K562 (cell line): ENCODE measurements at regions not wholly inside any gene's neighbourhood (a gene's known extent, or its start where the extent isn't known, plus 50 kb on each side); places are given as distances from the start of the nearest gene placed in this dataset.
"Not testable (repeated sequence)": the region's sequence is repeated elsewhere in the genome, so short reads cannot be mapped to it uniquely, and the experiment has no call there.

Experiments
- ATAC-seq: fragments of 200-7000 bp; cut with Tn5 transposase; 3 replicates; pipeline ENCODE4 v1.9.1; 2020; ENCODE audit warnings: moderate library complexity
- BruUV-seq: library from RNA; stranded (reverse); fragments of 400-500 nt; replicated peaks from 2 replicates; lab custom pipeline; 2021; lab: Mats Ljungman, UMichigan
- CTCF ChIA-PET: fragments of 300-600 bp; formaldehyde crosslinking; extraction: SDS; loops from one replicate; lab custom pipeline; 2021; ENCODE audit warnings: low intra/inter-chr PET ratio; lab: Yijun Ruan, JAX
- POLR2A ChIA-PET: fragments of 300-600, 350-650 bp; sonication (Branson Sonifier 250); formaldehyde crosslinking; extraction: SDS; loops from one replicate; lab custom pipeline; 2021; ENCODE audit warnings: antibody characterized with exemption, inconsistent platforms; lab: Yijun Ruan, JAX
- DNase-seq, 4 experiments: peaks; one replicate each; pipeline versions ENCODE4 v3.0.0 to v3.0.0-alpha.2; 2011 to 2018; ENCODE audit warnings: low spot score in 3 of 4, mixed read lengths in 3 of 4; ENCODE audit errors: extremely low read depth in 1 of 4
- FAIRE-seq: peaks from 2 replicates; lab custom pipeline; 2011; peaks lifted over from hg19 to GRCh38; lab: Jason Lieb, UNC
- H2AFZ ChIP-seq: 2 replicates; pipeline ENCODE4 v1.6.0; 2011; ENCODE audit warnings: low read depth, low read length, control low read depth, inconsistent platforms
- H3K27ac ChIP-seq: fragments of 200-600 bp; 3 replicates; pipeline ENCODE4 v1.8.0; 2011; ENCODE audit warnings: low read depth, mild to moderate bottlenecking, control low read depth, inconsistent platforms, low read length, moderate library complexity, mixed read lengths; ENCODE audit errors: extremely low read depth
- H3K27me3 ChIP-seq, 2 experiments: fragments of 300-600 bp in 1 of 2; 2 replicates in 1 of 2; 3 replicates in 1 of 2; pipeline versions ENCODE4 v1.6.0 to v1.8.0; 2011; ENCODE audit warnings: inconsistent platforms in 2 of 2, low read length in 2 of 2, mild to moderate bottlenecking in 1 of 2, mixed read lengths in 1 of 2, moderate library complexity in 1 of 2; ENCODE audit not compliant: control insufficient read depth in 2 of 2, insufficient read depth in 2 of 2
- H3K36me3 ChIP-seq: fragments of 300-600 bp; 3 replicates; pipeline ENCODE4 v1.8.0; 2011; ENCODE audit warnings: mild to moderate bottlenecking, low read length, inconsistent platforms; ENCODE audit not compliant: control insufficient read depth, insufficient read depth
- H3K4me1 ChIP-seq, 2 experiments: fragments of 200-600 bp in 1 of 2; replicated peaks in 1 of 2; 2 replicates in 1 of 2; 3 replicates in 1 of 2; pipeline versions ENCODE4 v1.5.1 to v1.8.0; 2011; ENCODE audit warnings: inconsistent platforms in 2 of 2, low read length in 2 of 2, mild to moderate bottlenecking in 1 of 2, mixed read lengths in 1 of 2, moderate library complexity in 1 of 2; ENCODE audit not compliant: control insufficient read depth in 2 of 2, insufficient read depth in 2 of 2
- H3K4me2 ChIP-seq: 2 replicates; pipeline ENCODE4 v1.6.1; 2011; ENCODE audit warnings: low read length, control low read depth, inconsistent platforms, mixed read lengths; ENCODE audit not compliant: insufficient read depth
- H3K4me3 ChIP-seq: fragments of 200-600 bp; sonication (generic), shearing (Covaris generic); 2 replicates; pipeline ENCODE4 v1.5.1; 2016; ENCODE audit warnings: control low read depth, inconsistent platforms
- H3K79me2 ChIP-seq: fragments of 200-600 bp; 3 replicates; pipeline ENCODE4 v1.8.0; 2011; ENCODE audit warnings: low read length, inconsistent platforms; ENCODE audit not compliant: control insufficient read depth, insufficient read depth
- H3K9ac ChIP-seq, 2 experiments: 2 replicates each; pipeline versions ENCODE4 v1.6.0 to v1.6.1; 2011; ENCODE audit warnings: low read depth in 2 of 2, low read length in 2 of 2, control low read depth in 1 of 2, inconsistent platforms in 1 of 2, mild to moderate bottlenecking in 1 of 2, mixed read lengths in 1 of 2; ENCODE audit not compliant: insufficient read depth in 1 of 2
- H3K9me1 ChIP-seq: one replicate; pipeline ENCODE4 v1.6.0; 2011; ENCODE audit warnings: inconsistent platforms, mild to moderate bottlenecking, low read length, moderate library complexity; ENCODE audit not compliant: control insufficient read depth, insufficient read depth
- H3K9me3 ChIP-seq: replicated peaks from 2 replicates; pipeline ENCODE4 v1.5.1; 2011; ENCODE audit warnings: low read depth, low read length, inconsistent platforms; ENCODE audit not compliant: control insufficient read depth, insufficient read depth
- H4K20me1 ChIP-seq: replicated peaks from 2 replicates; pipeline ENCODE4 v1.6.1; 2011; ENCODE audit warnings: low read length, inconsistent platforms, mixed read lengths; ENCODE audit not compliant: control insufficient read depth, insufficient read depth
- ADNP ChIP-seq: fragments of 200-800 bp; sonication (Bioruptor generic); IDR thresholded peaks from 2 replicates; pipeline ENCODE4 v1.6.1; 2016; ENCODE audit warnings: missing genetic modification characterization, missing compliant biosample characterization
- ARID4B ChIP-seq: sonication (generic); formaldehyde crosslinking; IDR thresholded peaks from 2 replicates; pipeline ENCODE4 v1.8.0; 2022; ENCODE audit warnings: mild to moderate bottlenecking, missing genetic modification reagents
- BRD4 ChIP-seq: fragments of 200-600 bp; sonication (generic); IDR thresholded peaks from 2 replicates; pipeline ENCODE4 v1.6.1; 2017; ENCODE audit warnings: inconsistent platforms
- CHD2 ChIP-seq: IDR thresholded peaks from 2 replicates; pipeline ENCODE4 v1.6.1; 2011; ENCODE audit warnings: low read depth, low read length
- GATAD2A ChIP-seq: fragments of 450-650 bp; IDR thresholded peaks from 2 replicates; pipeline ENCODE4 v1.6.1; 2017
- HNRNPL ChIP-seq: fragments of 200-400 bp; formaldehyde crosslinking; IDR thresholded peaks from 2 replicates; pipeline ENCODE4 v1.6.1; 2017; ENCODE audit warnings: low read depth, mild to moderate bottlenecking, low read length
- RAD51 ChIP-seq: fragments of 450-650 bp; IDR thresholded peaks from 2 replicates; pipeline ENCODE4 v1.7.1; 2016; ENCODE audit warnings: low read depth, mild to moderate bottlenecking, borderline replicate concordance
- RFX7 ChIP-seq: fragments of 250-450 bp; sonication (Bioruptor Pico); IDR thresholded peaks from 2 replicates; pipeline ENCODE4 v1.5.1; 2021; ENCODE audit warnings: mild to moderate bottlenecking
- SIN3A ChIP-seq, 2 experiments: fragments of 150-350 bp in 1 of 2; IDR thresholded peaks; 2 replicates each; pipeline ENCODE4 v1.6.1; 2011 to 2016; ENCODE audit warnings: borderline replicate concordance in 2 of 2, low read depth in 2 of 2, low read length in 2 of 2, mild to moderate bottlenecking in 2 of 2, moderate library complexity in 2 of 2; ENCODE audit not compliant: control insufficient read depth in 1 of 2
- XRCC3 ChIP-seq: fragments of 450-650 bp; IDR thresholded peaks from 2 replicates; pipeline ENCODE4 v1.6.1; 2017; ENCODE audit warnings: mild to moderate bottlenecking, moderate library complexity
- ZBED1 ChIP-seq: IDR thresholded peaks from 2 replicates; pipeline ENCODE4 v1.6.1; 2014
- ZNF57 ChIP-seq: fragments of 450-650 bp; formaldehyde crosslinking; IDR thresholded peaks from 2 replicates; pipeline ENCODE4 v1.4.0; 2020; ENCODE audit warnings: mild to moderate bottlenecking, moderate library complexity
- WGBS: fragments of 100-300 bp; shearing (Covaris generic); methylation state at CpG from one replicate; pipeline ENCODE4 v1.1.6; 2016; ENCODE audit warnings: low coverage, mixed read lengths; ENCODE audit not compliant: insufficient coverage; ENCODE audit errors: missing lambda C conversion rate; 5-methylcytosine and 5-hydroxymethylcytosine counted together
- in situ Hi-C: fragments of 300-500 bp; cut with MboI; formaldehyde crosslinking; loops from 4 replicates; pipeline ENCODE4 v1.15.0; 2018; ENCODE audit warnings: inconsistent platforms, mixed read lengths
- intact Hi-C: fragments of 100-400 bp; cut with micrococcal nuclease; formaldehyde crosslinking; loops from 2 replicates; pipeline ENCODE4 v1.14.2; 2022

- TF ChIP-seq ADNP (peak; percentile 37; the same call in 1 of the 2 replicates), BRD4 (no peak), GATAD2A (no peak), RAD51 (no peak), CHD2 (0 out of 2 replicates have a peak, but pooled peaks have one; percentile 12), SIN3A (IDR thresholded peaks at IDR 0.05; ENCODE audit: borderline replicate concordance in 2 of 2, control insufficient read depth in 1 of 2, low read depth in 2 of 2, low read length in 2 of 2) (peak in 1 of 2 experiments; percentile 37; a peak in 1 of 4 replicates), XRCC3 (0 out of 2 replicates have a peak, but pooled peaks have one; percentile 47), ZNF57 (CRISPR knock-in tag) (peak; percentile 11; the same call in 1 of the 2 replicates)
- TF ChIP-seq, all 486 proteins: peak for 46
Observed at GRCh38 chr6:27809067-27809938, 102.9 kb downstream of the OR2B2 start (continued).

- peaks cover 17% of the 10 kb centered on the region for H3K36me3 ChIP-seq
- H3K4me1 ChIP-seq, result peaks cover 9 to 23% of the 10 kb centered on the region in 2 experiments; a peak in 4 of 5 replicates
- not testable (repeated sequence) for H4K20me1 ChIP-seq, H3K9me3 ChIP-seq, H3K9me1 ChIP-seq, H2AFZ ChIP-seq, BruUV-seq, FAIRE-seq, H3K27me3 ChIP-seq
- peak overlapping the region; percentile 87 to 91 for H3K9ac ChIP-seq
- DNase-seq (peak in 1 of 4 experiments; percentile 76), ATAC-seq (peak; percentile 9)
- peak overlapping the region; percentile 71 for H3K4me3 ChIP-seq
- CTCF ChIA-PET, result interaction anchor here (1.0 kb wide), 1 partner anchor 620 kb away, joined by 3 read pairs; no protein-coding TSS in a partner anchor
- peak overlapping the region; percentile 95 for H3K4me2 ChIP-seq
- in situ Hi-C loops, result loop anchor here (5.0 to 25.0 kb wide), 2 partner anchors 84 to 1596 kb away; a partner anchor contains a TSS
- 0% methylated on average over 18 of the region's 43 CpGs for WGBS
- peaks cover 75% of the 10 kb centered on the region for H3K79me2 ChIP-seq
- intact Hi-C loops, result loop anchor here (1.0 to 5.0 kb wide), 3 partner anchors 85 to 676 kb away; partner anchors contain the start of gene ZSCAN31
- POLR2A ChIA-PET, result interaction anchor here (0.5 to 9.3 kb wide), 41 partner anchors 10 to 1676 kb away, joined by 3 to 481 read pairs (median 6); a partner anchor contains a TSS
- H3K27ac ChIP-seq, result peak overlapping the region; percentile 86
- TF ChIP-seq ARID4B (CRISPR knock-in tag) (peak; percentile 58), HNRNPL (peak; percentile 84), ZNF57 (CRISPR knock-in tag) (peak; percentile 62; the same call in 1 of the 2 replicates), RFX7 (CRISPR knock-in tag) (peak; percentile 93), ZBED1 (peak; percentile 93)
Observed at GRCh38 chr6:27808242-27809066, 103.7 kb downstream of the OR2B2 start.
